WTC11 (cell line): ENCODE measurements at regions not wholly inside any gene's neighbourhood (a gene's known extent, or its start where the extent isn't known, plus 50 kb on each side); places are given as distances from the start of the nearest gene placed in this dataset.

Experiments
- ATF2 ChIP-seq: sonication (generic); formaldehyde crosslinking; IDR thresholded peaks from 2 replicates; pipeline ENCODE4 v1.8.1; 2022; ENCODE audit warnings: low read depth, missing genetic modification reagents, borderline replicate concordance
- TF ChIP-seq, protein P1 (sequence below): fragments of 200-600 bp; IDR thresholded peaks from 2 replicates; pipeline ENCODE4 v1.8.0; 2022; ENCODE audit warnings: antibody characterized with exemption

DNA sequence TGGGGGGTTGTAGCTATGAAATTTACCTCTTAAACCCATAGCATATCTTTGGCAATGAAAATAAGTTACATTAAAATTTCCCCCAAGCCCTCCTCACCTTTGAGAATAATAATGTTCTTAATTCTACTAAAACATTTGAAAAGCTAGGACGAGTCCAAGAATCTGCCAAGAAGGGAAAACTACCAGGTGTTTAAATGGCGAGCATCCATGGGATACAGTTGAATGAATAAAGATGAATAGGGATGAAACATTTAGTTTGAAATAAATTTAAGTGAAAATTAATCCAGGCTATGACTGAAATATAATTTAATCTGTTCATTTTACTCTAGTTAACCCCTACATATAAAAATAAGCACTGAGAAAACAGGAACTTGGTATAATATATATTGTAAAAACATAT, 536.7 kb downstream of the FLRT2 start:
- TF ChIP-seq, protein P1, sequence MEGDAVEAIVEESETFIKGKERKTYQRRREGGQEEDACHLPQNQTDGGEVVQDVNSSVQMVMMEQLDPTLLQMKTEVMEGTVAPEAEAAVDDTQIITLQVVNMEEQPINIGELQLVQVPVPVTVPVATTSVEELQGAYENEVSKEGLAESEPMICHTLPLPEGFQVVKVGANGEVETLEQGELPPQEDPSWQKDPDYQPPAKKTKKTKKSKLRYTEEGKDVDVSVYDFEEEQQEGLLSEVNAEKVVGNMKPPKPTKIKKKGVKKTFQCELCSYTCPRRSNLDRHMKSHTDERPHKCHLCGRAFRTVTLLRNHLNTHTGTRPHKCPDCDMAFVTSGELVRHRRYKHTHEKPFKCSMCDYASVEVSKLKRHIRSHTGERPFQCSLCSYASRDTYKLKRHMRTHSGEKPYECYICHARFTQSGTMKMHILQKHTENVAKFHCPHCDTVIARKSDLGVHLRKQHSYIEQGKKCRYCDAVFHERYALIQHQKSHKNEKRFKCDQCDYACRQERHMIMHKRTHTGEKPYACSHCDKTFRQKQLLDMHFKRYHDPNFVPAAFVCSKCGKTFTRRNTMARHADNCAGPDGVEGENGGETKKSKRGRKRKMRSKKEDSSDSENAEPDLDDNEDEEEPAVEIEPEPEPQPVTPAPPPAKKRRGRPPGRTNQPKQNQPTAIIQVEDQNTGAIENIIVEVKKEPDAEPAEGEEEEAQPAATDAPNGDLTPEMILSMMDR, result no peak
- no peak for TF ChIP-seq ATF2 (CRISPR knock-in tag)
